Ishikawa (cell line): ENCODE measurements at regions not wholly inside any gene's neighbourhood (a gene's known extent, or its start where the extent isn't known, plus 50 kb on each side); places are given as distances from the start of the nearest gene placed in this dataset.

Experiments
- CEBPB ChIP-seq: IDR thresholded peaks from 2 replicates; pipeline ENCODE4 v1.6.1; 2012
- CREB1 ChIP-seq: IDR thresholded peaks from 2 replicates; pipeline ENCODE4 v1.6.1; 2012; ENCODE audit warnings: low read depth
- EGR1 ChIP-seq: IDR thresholded peaks from 2 replicates; pipeline ENCODE4 v1.6.1; 2012
- EP300 ChIP-seq: IDR thresholded peaks from 2 replicates; pipeline ENCODE4 v1.6.1; 2012; ENCODE audit warnings: borderline replicate concordance
- FOXM1 ChIP-seq: IDR thresholded peaks from 2 replicates; pipeline ENCODE4 v1.6.1; 2012; ENCODE audit warnings: low read depth, borderline replicate concordance
- MAX ChIP-seq: IDR thresholded peaks from 2 replicates; pipeline ENCODE4 v1.6.1; 2012
- NFIC ChIP-seq: IDR thresholded peaks from 2 replicates; pipeline ENCODE4 v1.6.1; 2012
- RAD21 ChIP-seq: IDR thresholded peaks from 2 replicates; pipeline ENCODE4 v1.6.1; 2012; ENCODE audit warnings: low read depth
- REST ChIP-seq: IDR thresholded peaks from 2 replicates; pipeline ENCODE4 v1.6.1; 2012; ENCODE audit warnings: low read depth, mild to moderate bottlenecking
- TAF1 ChIP-seq: IDR thresholded peaks from 2 replicates; pipeline ENCODE4 v1.6.1; 2012; ENCODE audit warnings: low read depth, mild to moderate bottlenecking
- TCF12 ChIP-seq: IDR thresholded peaks from 2 replicates; pipeline ENCODE4 v1.6.1; 2012; ENCODE audit warnings: low read depth
- TEAD4 ChIP-seq: IDR thresholded peaks from 2 replicates; pipeline ENCODE4 v1.6.1; 2012
- USF1 ChIP-seq: IDR thresholded peaks from 2 replicates; pipeline ENCODE4 v1.6.1; 2012
- YY1 ChIP-seq: IDR thresholded peaks from 2 replicates; pipeline ENCODE4 v1.6.1; 2012; ENCODE audit warnings: low read depth
- ZBTB7A ChIP-seq: IDR thresholded peaks from 2 replicates; pipeline ENCODE4 v1.6.1; 2012; ENCODE audit warnings: low read depth

- no peak for TF ChIP-seq TEAD4
- no peak for TF ChIP-seq EGR1
- TF ChIP-seq YY1, result no peak
Observed at GRCh38 chr3:43786526-43787305, 96.0 kb downstream of the ABHD5 start.

GRCh38 chr3:43787330-43787729, 96.6 kb downstream of the ABHD5 start:
- TF ChIP-seq TCF12 (no peak), EP300 (no peak), MAX (no peak), ZBTB7A (no peak), REST (no peak), EGR1 (no peak), CREB1 (no peak), TEAD4 (no peak), CEBPB (no peak)

GRCh38 chr3:43789028-43789427, 98.3 kb downstream of the ABHD5 start:
- no peak for TF ChIP-seq CEBPB
- TF ChIP-seq RAD21, result no peak

GRCh38 chr3:43790060-43790459, 99.3 kb downstream of the ABHD5 start:
- TF ChIP-seq RAD21 (no peak), TCF12 (no peak), EP300 (no peak), FOXM1 (no peak), CREB1 (no peak), TAF1 (no peak), YY1 (no peak), MAX (no peak), USF1 (no peak), CEBPB (no peak), REST (no peak), TEAD4 (no peak), NFIC (no peak), EGR1 (no peak), ZBTB7A (no peak)

GRCh38 chr3:43790476-43790875, 99.7 kb downstream of the ABHD5 start:
- TF ChIP-seq YY1, result no peak
- TF ChIP-seq EP300, result no peak
- no peak for TF ChIP-seq TEAD4
- no peak for TF ChIP-seq CEBPB
- TF ChIP-seq MAX, result no peak
- TF ChIP-seq ZBTB7A, result no peak
- TF ChIP-seq FOXM1, result no peak
- no peak for TF ChIP-seq CREB1

- no peak for TF ChIP-seq MAX
- TF ChIP-seq USF1, result no peak
Observed at GRCh38 chr3:43791246-43791645, 100.5 kb downstream of the ABHD5 start.

- TF ChIP-seq EGR1, result no peak
- TF ChIP-seq EP300, result no peak
- no peak for TF ChIP-seq FOXM1
- TF ChIP-seq TCF12, result no peak
- no peak for TF ChIP-seq TAF1
- no peak for TF ChIP-seq RAD21
- TF ChIP-seq REST, result no peak
- no peak for TF ChIP-seq YY1
- TF ChIP-seq NFIC, result no peak
- no peak for TF ChIP-seq USF1
- no peak for TF ChIP-seq CEBPB
- no peak for TF ChIP-seq ZBTB7A
- no peak for TF ChIP-seq MAX
- no peak for TF ChIP-seq CREB1
- TF ChIP-seq TEAD4, result no peak
Observed at GRCh38 chr3:43792904-43793303, 102.2 kb downstream of the ABHD5 start.
